ENCODE measurements at regions not wholly inside any gene's neighbourhood (a gene's known extent, or its start where the extent isn't known, plus 50 kb on each side); places are given as distances from the start of the nearest gene placed in this dataset.

GRCh38 chr1:58059789-58060188 is 486.7 kb downstream of the OMA1 start:
- no peak for TF ChIP-seq SIN3A (IDR thresholded peaks at IDR 0.05; ENCODE audit: borderline replicate concordance, insufficient read depth, low read length)
- TF ChIP-seq REST (IDR thresholded peaks at IDR 0.05; ENCODE audit: insufficient read depth in 1 of 2, low read depth in 2 of 2, low read length in 2 of 2): no peak
- no peak for TF ChIP-seq POLR2AphosphoS5 (IDR thresholded peaks at IDR 0.05; ENCODE audit: low read depth, low read length)
- no peak for TF ChIP-seq TAF1 (IDR thresholded peaks at IDR 0.05; ENCODE audit: borderline replicate concordance, insufficient read depth, low read length)
